GM23338 (cell line): ENCODE measurements at regions not wholly inside any gene's neighbourhood (a gene's known extent, or its start where the extent isn't known, plus 50 kb on each side); places are given as distances from the start of the nearest gene placed in this dataset.

ENCODE experiments used
- EZH2 ChIP-seq: fragments of 200-600 bp; sonication (generic); IDR thresholded peaks from one replicate; pipeline ENCODE4 v1.8.0; 2017; ENCODE audit warnings: antibody characterized with exemption, mild to moderate bottlenecking, low read depth; ENCODE audit not compliant: unreplicated experiment
- TF ChIP-seq, protein P1 (sequence below), 2 experiments: fragments of 200-600 bp in 1 of 2; sonication (generic) in 1 of 2; conservative IDR thresholded peaks; 2 replicates each; pipeline versions ENCODE4 v1.5.1 to v1.6.1; 2016 to 2017; ENCODE audit warnings: antibody characterized with exemption in 2 of 2, low read depth in 2 of 2, mild to moderate bottlenecking in 2 of 2, moderate library complexity in 1 of 2

- no peak for TF ChIP-seq EZH2
- TF ChIP-seq, protein P1, sequence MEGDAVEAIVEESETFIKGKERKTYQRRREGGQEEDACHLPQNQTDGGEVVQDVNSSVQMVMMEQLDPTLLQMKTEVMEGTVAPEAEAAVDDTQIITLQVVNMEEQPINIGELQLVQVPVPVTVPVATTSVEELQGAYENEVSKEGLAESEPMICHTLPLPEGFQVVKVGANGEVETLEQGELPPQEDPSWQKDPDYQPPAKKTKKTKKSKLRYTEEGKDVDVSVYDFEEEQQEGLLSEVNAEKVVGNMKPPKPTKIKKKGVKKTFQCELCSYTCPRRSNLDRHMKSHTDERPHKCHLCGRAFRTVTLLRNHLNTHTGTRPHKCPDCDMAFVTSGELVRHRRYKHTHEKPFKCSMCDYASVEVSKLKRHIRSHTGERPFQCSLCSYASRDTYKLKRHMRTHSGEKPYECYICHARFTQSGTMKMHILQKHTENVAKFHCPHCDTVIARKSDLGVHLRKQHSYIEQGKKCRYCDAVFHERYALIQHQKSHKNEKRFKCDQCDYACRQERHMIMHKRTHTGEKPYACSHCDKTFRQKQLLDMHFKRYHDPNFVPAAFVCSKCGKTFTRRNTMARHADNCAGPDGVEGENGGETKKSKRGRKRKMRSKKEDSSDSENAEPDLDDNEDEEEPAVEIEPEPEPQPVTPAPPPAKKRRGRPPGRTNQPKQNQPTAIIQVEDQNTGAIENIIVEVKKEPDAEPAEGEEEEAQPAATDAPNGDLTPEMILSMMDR (conservative IDR thresholded peaks at IDR 0.05; ENCODE audit: low read depth in 2 of 2) = no peak
These were observed 114.4 kb upstream of the OSMR start for GRCh38 chr5:38731461-38731860.
